GM23338 (cell line): ENCODE measurements at regions not wholly inside any gene's neighbourhood (a gene's known extent, or its start where the extent isn't known, plus 50 kb on each side); places are given as distances from the start of the nearest gene placed in this dataset.

Experiments
- ATAC-seq: fragments of 200-7000 bp; cut with Tn5 transposase; 3 replicates; pipeline ENCODE4 v1.9.1; 2020
- DNase-seq: peaks from one replicate; pipeline ENCODE4 v3.0.0-alpha.2; 2015; ENCODE audit warnings: low spot score
- H2AFZ ChIP-seq: fragments of 200-600 bp; sonication (generic); 2 replicates; pipeline ENCODE4 v1.8.0; 2016; ENCODE audit warnings: antibody characterized with exemption, mild to moderate bottlenecking, moderate library complexity
- H3F3A ChIP-seq: fragments of 200-600 bp; sonication (generic); replicated peaks from 2 replicates; pipeline ENCODE4 v1.8.0; 2017; ENCODE audit warnings: antibody characterized with exemption, mixed run types, low read depth
- H3K27ac ChIP-seq: fragments of 200-600 bp; sonication (generic); 2 replicates; pipeline ENCODE4 v1.6.1; 2016; ENCODE audit warnings: low read depth
- H3K27me3 ChIP-seq: fragments of 200-600 bp; sonication (generic); 2 replicates; pipeline ENCODE4 v1.8.0; 2016; ENCODE audit warnings: mild to moderate bottlenecking, mixed run types, moderate library complexity; ENCODE audit not compliant: insufficient read depth
- H3K36me3 ChIP-seq: fragments of 200-600 bp; sonication (generic); 2 replicates; pipeline ENCODE4 v1.8.0; 2016; ENCODE audit warnings: mild to moderate bottlenecking; ENCODE audit not compliant: insufficient read depth
- H3K4me1 ChIP-seq: fragments of 200-600 bp; sonication (generic); 2 replicates; pipeline ENCODE4 v1.8.0; 2016; ENCODE audit warnings: mild to moderate bottlenecking, moderate library complexity; ENCODE audit not compliant: insufficient read depth
- H3K4me2 ChIP-seq: fragments of 200-600 bp; sonication (generic); 2 replicates; pipeline ENCODE4 v1.7.1; 2017; ENCODE audit warnings: mixed run types
- H3K4me3 ChIP-seq: fragments of 200-600 bp; sonication (generic); 2 replicates; pipeline ENCODE4 v1.6.1; 2016; ENCODE audit warnings: mixed run types
- H3K79me2 ChIP-seq: fragments of 200-600 bp; sonication (generic); replicated peaks from 2 replicates; pipeline ENCODE4 v1.8.0; 2017; ENCODE audit warnings: mild to moderate bottlenecking; ENCODE audit not compliant: insufficient read depth
- H3K9me2 ChIP-seq: fragments of 200-600 bp; sonication (generic); 2 replicates; pipeline ENCODE4 v1.8.0; 2017; ENCODE audit not compliant: insufficient read depth
- H4K20me1 ChIP-seq: fragments of 200-600 bp; sonication (generic); replicated peaks from 2 replicates; pipeline ENCODE4 v1.8.0; 2017; ENCODE audit warnings: mild to moderate bottlenecking; ENCODE audit not compliant: insufficient read depth
- H3K27ac Mint-ChIP-seq: 2 replicates; pipeline ENCODE4 v1.8.0; 2020; ENCODE audit warnings: inconsistent platforms, mild to moderate bottlenecking, moderate library complexity, mixed read lengths
- H3K27me3 Mint-ChIP-seq: 3 replicates; pipeline ENCODE4 v1.8.0; 2022; ENCODE audit warnings: low read depth, mild to moderate bottlenecking, moderate library complexity, mixed read lengths, inconsistent platforms; ENCODE audit not compliant: insufficient read depth, poor library complexity
- H3K36me3 Mint-ChIP-seq: 3 replicates; pipeline ENCODE4 v1.8.0; 2021; ENCODE audit warnings: low read depth, mild to moderate bottlenecking, inconsistent platforms, moderate library complexity, mixed read lengths
- H3K4me1 Mint-ChIP-seq: 3 replicates; pipeline ENCODE4 v1.8.0; 2020; ENCODE audit warnings: mild to moderate bottlenecking, inconsistent platforms, mixed read lengths
- H3K4me3 Mint-ChIP-seq: 3 replicates; pipeline ENCODE4 v1.8.0; 2021; ENCODE audit warnings: moderate library complexity, mild to moderate bottlenecking, inconsistent platforms, mixed read lengths
- H3K9me3 Mint-ChIP-seq: 3 replicates; pipeline ENCODE4 v1.8.0; 2020; ENCODE audit warnings: moderate library complexity, mild to moderate bottlenecking, inconsistent platforms, mixed read lengths
- CREB1 ChIP-seq: fragments of 250-450 bp; sonication (Bioruptor Pico); IDR thresholded peaks from 2 replicates; pipeline ENCODE4 v1.5.0; 2020; ENCODE audit warnings: low read depth, mild to moderate bottlenecking, moderate library complexity
- CTCF ChIP-seq, 2 experiments: fragments of 200-600 bp in 1 of 2; sonication (generic) in 1 of 2; conservative IDR thresholded peaks; 2 replicates each; pipeline versions ENCODE4 v1.5.1 to v1.6.1; 2016 to 2017; ENCODE audit warnings: antibody characterized with exemption in 2 of 2, low read depth in 2 of 2, mild to moderate bottlenecking in 2 of 2, moderate library complexity in 1 of 2
- EZH2 ChIP-seq: fragments of 200-600 bp; sonication (generic); IDR thresholded peaks from one replicate; pipeline ENCODE4 v1.8.0; 2017; ENCODE audit warnings: antibody characterized with exemption, mild to moderate bottlenecking, low read depth; ENCODE audit not compliant: unreplicated experiment
- EZH2phosphoT487 ChIP-seq: fragments of 200-600 bp; sonication (generic); IDR thresholded peaks from one replicate; pipeline ENCODE4 v1.8.1; 2018; ENCODE audit warnings: antibody characterized with exemption; ENCODE audit not compliant: unreplicated experiment
- JUNB ChIP-seq: IDR thresholded peaks from one replicate; pipeline ENCODE4 v1.6.1; 2016; ENCODE audit warnings: antibody characterized with exemption; ENCODE audit not compliant: unreplicated experiment
- POLR2AphosphoS5 ChIP-seq: IDR thresholded peaks from 2 replicates; pipeline ENCODE4 v1.6.1; 2016; ENCODE audit warnings: antibody characterized with exemption, low read depth
- ZNF331 ChIP-seq: fragments of 250-450 bp; sonication (Bioruptor Pico); IDR thresholded peaks from 2 replicates; pipeline ENCODE4 v1.5.0; 2020; ENCODE audit warnings: low read depth, mild to moderate bottlenecking, moderate library complexity
- ZNF462 ChIP-seq: fragments of 250-450 bp; sonication (Bioruptor Pico); IDR thresholded peaks from 2 replicates; pipeline ENCODE4 v1.5.0; 2020; ENCODE audit warnings: mild to moderate bottlenecking, moderate library complexity

DNA sequence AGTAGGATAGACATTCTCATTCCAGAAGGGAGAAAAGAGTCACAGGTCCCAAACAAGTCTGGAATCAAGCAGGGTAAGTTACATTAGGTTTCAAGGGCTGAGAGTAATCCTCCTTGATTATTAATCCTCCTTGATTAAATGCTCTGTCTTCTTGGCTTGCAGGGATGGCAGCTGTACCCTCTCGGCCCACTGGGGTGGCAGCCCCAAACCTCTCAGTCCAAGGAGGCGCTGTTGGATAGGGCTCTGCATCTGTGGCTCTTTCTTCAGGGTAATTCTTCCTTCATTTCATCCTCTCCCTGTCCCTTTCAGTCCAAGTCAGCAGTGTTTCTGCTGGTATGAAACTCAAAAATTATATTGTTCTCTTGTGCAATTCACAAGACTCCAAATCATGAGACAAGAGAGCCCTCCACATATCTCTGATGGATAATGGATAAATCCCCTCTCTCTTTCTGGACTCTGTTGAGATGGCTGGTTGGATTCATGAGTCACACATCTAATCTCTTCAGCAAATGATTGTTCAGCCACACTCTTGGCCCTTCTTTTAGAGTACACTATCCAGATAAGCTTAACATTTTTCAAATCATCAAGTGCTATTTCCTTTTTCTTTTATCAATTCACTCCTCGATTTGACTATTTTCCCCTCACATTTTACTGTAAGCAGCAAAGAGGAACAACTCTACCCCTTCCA, 323.7 kb upstream of the HTR2A start:
- H3K36me3 ChIP-seq = no peaks in the 10 kb centered on the region
- DNase-seq (peak; percentile 17), ATAC-seq (no peak)
- no peak overlapping the region for H3K4me2 ChIP-seq
- H2AFZ ChIP-seq = no peak overlapping the region
- H3F3A ChIP-seq = no peaks in the 10 kb centered on the region
- Mint-ChIP-seq H3K9me3 (0 out of 3 replicates have a peak, but pooled peaks cover under 1% of the 10 kb centered on the region), H3K27me3 (no peaks in the 10 kb centered on the region), H3K4me1 (no peaks in the 10 kb centered on the region; the same call in 2 of the 3 replicates), H3K4me3 (no peak overlapping the region), H3K36me3 (no peaks in the 10 kb centered on the region), H3K27ac (no peak overlapping the region)
- no peaks in the 10 kb centered on the region for H3K79me2 ChIP-seq
- no peak overlapping the region for H3K4me3 ChIP-seq
- H3K9me2 ChIP-seq = 0 out of 2 replicates have a peak, but pooled peaks cover 3% of the 10 kb centered on the region
- H4K20me1 ChIP-seq = no peaks in the 10 kb centered on the region
- H3K4me1 ChIP-seq = no peaks in the 10 kb centered on the region
- TF ChIP-seq ZNF331 (CRISPR knock-in tag) (no peak), CTCF (conservative IDR thresholded peaks at IDR 0.05; ENCODE audit: low read depth in 2 of 2) (peak in 1 of 2 experiments; percentile 38; a peak in 3 of 4 replicates)
- H3K27me3 ChIP-seq = no peaks in the 10 kb centered on the region
- no peak overlapping the region for H3K27ac ChIP-seq

GRCh38 chr13:47218611-47219010, 321.8 kb upstream of the HTR2A start:
- TF ChIP-seq POLR2AphosphoS5 (no peak), EZH2 (no peak), JUNB (no peak), CTCF (conservative IDR thresholded peaks at IDR 0.05; ENCODE audit: low read depth in 2 of 2) (no peak), EZH2phosphoT487 (no peak), ZNF462 (CRISPR knock-in tag) (no peak), CREB1 (CRISPR knock-in tag) (no peak)
- no peaks in the 10 kb centered on the region for H3K79me2 ChIP-seq
- no peak overlapping the region for H2AFZ ChIP-seq
- no peaks in the 10 kb centered on the region; the same call in 2 of the 3 replicates for H3K4me1 Mint-ChIP-seq
- no peak overlapping the region for H3K27ac ChIP-seq
- ATAC-seq = no peak
- H3K27me3 Mint-ChIP-seq = no peaks in the 10 kb centered on the region
- H3K36me3 ChIP-seq = no peaks in the 10 kb centered on the region
- no peaks in the 10 kb centered on the region for H4K20me1 ChIP-seq
- DNase-seq = no peak
- H3F3A ChIP-seq = no peaks in the 10 kb centered on the region
- no peaks in the 10 kb centered on the region for H3K4me1 ChIP-seq
- H3K27me3 ChIP-seq = no peaks in the 10 kb centered on the region
- no peak overlapping the region for H3K27ac Mint-ChIP-seq
- H3K4me3 ChIP-seq = no peak overlapping the region
- no peaks in the 10 kb centered on the region for H3K36me3 Mint-ChIP-seq
- H3K4me3 Mint-ChIP-seq = no peak overlapping the region
- no peak overlapping the region for H3K4me2 ChIP-seq
- H3K9me3 Mint-ChIP-seq = no peaks in the 10 kb centered on the region
- H3K9me2 ChIP-seq = 0 out of 2 replicates have a peak, but pooled peaks cover 3% of the 10 kb centered on the region
